B cell (primary cell): ENCODE measurements at regions not wholly inside any gene's neighbourhood (a gene's known extent, or its start where the extent isn't known, plus 50 kb on each side); places are given as distances from the start of the nearest gene placed in this dataset.

Experiments used
- ATAC-seq: fragments of 200-7000 bp; cut with Tn5 transposase; one replicate; pipeline ENCODE4 v1.10.0; 2021; ENCODE audit warnings: low read depth, mild to moderate bottlenecking, moderate number of reproducible peaks, moderate library complexity
- CTCF ChIA-PET: fragments of 350-600 bp; sonication (Branson Sonifier 250); formaldehyde crosslinking; loops from one replicate; lab custom pipeline; 2021; ENCODE audit warnings: antibody characterized with exemption, inconsistent platforms; lab: Charles Lee
- POLR2A ChIA-PET: fragments of 350-600 bp; sonication (Branson Sonifier 250); formaldehyde crosslinking; loops from one replicate; lab custom pipeline; 2021; ENCODE audit warnings: antibody characterized with exemption; lab: Charles Lee
- DNase-seq: peaks from one replicate; pipeline ENCODE4 v3.0.0; 2013
- H2AFZ ChIP-seq: 2 replicates; pipeline ENCODE4 v1.6.1; 2012; ENCODE audit warnings: mild to moderate bottlenecking, low read depth, low read length; ENCODE audit not compliant: insufficient read depth, poor library complexity, severe bottlenecking
- H3K27ac ChIP-seq, 2 donors: 1 replicate in 1 of 2; 2 replicates in 1 of 2; pipeline ENCODE4 v1.5.1; 2012 to 2013; ENCODE audit warnings: low read length in 2 of 2, mild to moderate bottlenecking in 2 of 2, moderate library complexity in 1 of 2
- H3K27me3 ChIP-seq, 4 experiments: fragments of 200-600 bp in 1 of 4; sonication (generic) in 1 of 4; replicated peaks in 1 of 4; 1 replicate in 2 of 4; 2 replicates in 2 of 4; pipeline versions ENCODE4 v1.6.1 to v1.7.0; 2013 to 2016; ENCODE audit warnings: low read length in 3 of 4, mild to moderate bottlenecking in 2 of 4, mixed read lengths in 1 of 4, moderate library complexity in 1 of 4; ENCODE audit not compliant: insufficient read depth in 4 of 4, control insufficient read depth in 3 of 4; ENCODE audit errors: control extremely low read depth in 1 of 4
- H3K36me3 ChIP-seq, 2 experiments: replicated peaks in 1 of 2; 1 replicate in 1 of 2; 2 replicates in 1 of 2; pipeline versions ENCODE4 v1.6.1 to v1.7.1; 2013; ENCODE audit warnings: low read length in 1 of 2; ENCODE audit not compliant: insufficient read depth in 2 of 2, control insufficient read depth in 1 of 2; ENCODE audit errors: control extremely low read depth in 1 of 2, extremely low read depth in 1 of 2
- H3K4me1 ChIP-seq, 2 donors: fragments of 200-600 bp in 1 of 2; sonication (generic) in 1 of 2; 1 replicate in 1 of 2; 2 replicates in 1 of 2; pipeline versions ENCODE4 v1.5.1 to v1.6.1; 2013 to 2017; ENCODE audit warnings: low read length in 2 of 2; ENCODE audit not compliant: control insufficient read depth in 2 of 2, insufficient read depth in 2 of 2
- H3K4me2 ChIP-seq: replicated peaks from 2 replicates; pipeline ENCODE3; 2012; ENCODE audit warnings: mild to moderate bottlenecking, low read depth, low read length; ENCODE audit not compliant: poor library complexity, severe bottlenecking
- H3K4me3 ChIP-seq, 5 experiments: fragments of 200-600 bp in 1 of 5; sonication (generic) in 1 of 5; 1 replicate in 3 of 5; 2 replicates in 2 of 5; pipeline versions ENCODE4 v1.5.1 to v1.7.0; 2011 to 2016; ENCODE audit warnings: low read length in 4 of 5, mild to moderate bottlenecking in 4 of 5, low read depth in 2 of 5, control low read depth in 1 of 5, moderate library complexity in 1 of 5; ENCODE audit not compliant: insufficient read depth in 1 of 5; ENCODE audit errors: control extremely low read depth in 1 of 5, extremely low read depth in 1 of 5
- H3K79me2 ChIP-seq: fragments of 200-600 bp; sonication (generic); one replicate; pipeline ENCODE4 v1.6.0; 2016; ENCODE audit warnings: low read length; ENCODE audit not compliant: control insufficient read depth, insufficient read depth
- H3K9ac ChIP-seq: fragments of 200-600 bp; sonication (generic); 2 replicates; pipeline ENCODE4 v1.6.1; 2017; ENCODE audit warnings: mild to moderate bottlenecking, low read length, moderate library complexity
- H3K9me3 ChIP-seq, 3 donors: one replicate each; pipeline versions ENCODE4 v1.6.1 to v1.7.1; 2013; ENCODE audit warnings: low read length in 2 of 3; ENCODE audit not compliant: control insufficient read depth in 2 of 3, insufficient read depth in 1 of 3; ENCODE audit errors: control extremely low read depth in 1 of 3
- H4K20me1 ChIP-seq: 2 replicates; pipeline ENCODE4 v1.6.0; 2012; ENCODE audit warnings: mild to moderate bottlenecking, low read length; ENCODE audit not compliant: insufficient read depth, control insufficient read depth, poor library complexity, severe bottlenecking
- H3K27ac Mint-ChIP-seq: one replicate; pipeline ENCODE4 v1.8.0; 2021; ENCODE audit warnings: mixed read lengths
- H3K27me3 Mint-ChIP-seq: one replicate; pipeline ENCODE4 v1.8.0; 2021; ENCODE audit warnings: mixed read lengths
- H3K4me1 Mint-ChIP-seq: one replicate; pipeline ENCODE4 v1.8.0; 2021; ENCODE audit warnings: mixed read lengths
- H3K4me3 Mint-ChIP-seq: one replicate; pipeline ENCODE4 v1.8.0; 2021; ENCODE audit warnings: mixed read lengths
- H3K9me3 Mint-ChIP-seq: one replicate; pipeline ENCODE4 v1.8.0; 2022; ENCODE audit warnings: mixed read lengths; ENCODE audit not compliant: insufficient read depth
- EZH2 ChIP-seq: IDR thresholded peaks from 2 replicates; pipeline ENCODE4 v1.6.1; 2012; ENCODE audit warnings: borderline replicate concordance, low read depth, mild to moderate bottlenecking, moderate library complexity, low read length; ENCODE audit not compliant: insufficient read depth, poor library complexity, severe bottlenecking
- WGBS: methylation state at CpG from one replicate; pipeline ENCODE4 v1.1.5; 2013; ENCODE audit warnings: missing lambda C conversion rate; ENCODE audit not compliant: insufficient coverage; 5-methylcytosine and 5-hydroxymethylcytosine counted together
- intact Hi-C: fragments of 100-400 bp; cut with micrococcal nuclease; formaldehyde crosslinking; loops from one replicate; pipeline ENCODE4 v1.10.0; 2022
- TF ChIP-seq, protein P1 (sequence below): fragments of 200-600 bp; IDR thresholded peaks from one replicate; pipeline ENCODE4 v1.8.0; 2022; ENCODE audit warnings: antibody characterized with exemption, mild to moderate bottlenecking

GRCh38 chr16:86884390-86884650 lies 306.0 kb downstream of the FOXL1 start:
- ATAC-seq, result no peak
- Histone ChIP-seq H3K4me3 (no peak overlapping the region), H3K9ac (no peak overlapping the region), H3K4me2 (no peak overlapping the region), H3K4me1 (no peaks in the 10 kb centered on the region), H3K9me3 (peaks cover 0 to 9% (median 0%) of the 10 kb centered on the region in 3 donors), H3K27me3 (peaks cover 0 to 14% (median 0%) of the 10 kb centered on the region in 4 experiments), H3K36me3 (no peaks in the 10 kb centered on the region), H3K79me2 (no peaks in the 10 kb centered on the region), H2AFZ (no peak overlapping the region), H3K27ac (no peak overlapping the region), H4K20me1 (no peaks in the 10 kb centered on the region)
- no peak for TF ChIP-seq EZH2
- TF ChIP-seq, protein P1, sequence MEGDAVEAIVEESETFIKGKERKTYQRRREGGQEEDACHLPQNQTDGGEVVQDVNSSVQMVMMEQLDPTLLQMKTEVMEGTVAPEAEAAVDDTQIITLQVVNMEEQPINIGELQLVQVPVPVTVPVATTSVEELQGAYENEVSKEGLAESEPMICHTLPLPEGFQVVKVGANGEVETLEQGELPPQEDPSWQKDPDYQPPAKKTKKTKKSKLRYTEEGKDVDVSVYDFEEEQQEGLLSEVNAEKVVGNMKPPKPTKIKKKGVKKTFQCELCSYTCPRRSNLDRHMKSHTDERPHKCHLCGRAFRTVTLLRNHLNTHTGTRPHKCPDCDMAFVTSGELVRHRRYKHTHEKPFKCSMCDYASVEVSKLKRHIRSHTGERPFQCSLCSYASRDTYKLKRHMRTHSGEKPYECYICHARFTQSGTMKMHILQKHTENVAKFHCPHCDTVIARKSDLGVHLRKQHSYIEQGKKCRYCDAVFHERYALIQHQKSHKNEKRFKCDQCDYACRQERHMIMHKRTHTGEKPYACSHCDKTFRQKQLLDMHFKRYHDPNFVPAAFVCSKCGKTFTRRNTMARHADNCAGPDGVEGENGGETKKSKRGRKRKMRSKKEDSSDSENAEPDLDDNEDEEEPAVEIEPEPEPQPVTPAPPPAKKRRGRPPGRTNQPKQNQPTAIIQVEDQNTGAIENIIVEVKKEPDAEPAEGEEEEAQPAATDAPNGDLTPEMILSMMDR, result no peak
- WGBS, result 88% methylated on average over 4 of the region's 4 CpGs
- CTCF ChIA-PET, result no interaction called here
- intact Hi-C loops, result no loop called here
- H3K27me3 Mint-ChIP-seq, result peaks cover 32% of the 10 kb centered on the region
- H3K4me3 Mint-ChIP-seq, result no peak overlapping the region
- DNase-seq, result no peak
- no peak overlapping the region for H3K27ac Mint-ChIP-seq
- H3K4me1 Mint-ChIP-seq, result no peaks in the 10 kb centered on the region
- H3K9me3 Mint-ChIP-seq, result no peaks in the 10 kb centered on the region
- POLR2A ChIA-PET, result no interaction called here

DNA sequence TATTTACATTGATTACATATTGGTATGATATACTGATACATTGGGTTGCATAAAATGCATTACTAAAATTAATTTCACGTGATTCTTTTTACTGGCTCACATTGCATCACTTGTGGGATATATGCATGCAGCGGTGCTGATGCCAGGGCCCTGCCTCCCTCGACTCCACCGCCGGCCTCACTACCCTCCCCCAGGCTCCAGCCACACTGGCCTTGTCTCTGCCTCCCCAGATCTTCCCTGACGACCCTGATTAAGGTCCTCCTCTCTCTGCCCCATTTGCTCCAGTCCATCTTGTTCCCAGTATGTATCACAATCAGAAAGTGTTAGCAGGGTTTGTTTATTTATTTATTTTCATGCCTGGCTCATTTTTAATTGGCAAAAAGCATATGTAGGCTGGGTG lies 306.8 kb downstream of the FOXL1 start:
- H3K4me3 Mint-ChIP-seq, result no peak overlapping the region
- no peaks in the 10 kb centered on the region for H3K9me3 Mint-ChIP-seq
- no peaks in the 10 kb centered on the region for H4K20me1 ChIP-seq
- H3K36me3 ChIP-seq, result no peaks in the 10 kb centered on the region
- no peak overlapping the region for H3K9ac ChIP-seq
- 93% methylated on average over 6 of the region's 6 CpGs for WGBS
- H3K79me2 ChIP-seq, result no peaks in the 10 kb centered on the region
- no peak overlapping the region for H3K27ac Mint-ChIP-seq
- no peaks in the 10 kb centered on the region for H3K4me1 ChIP-seq
- H2AFZ ChIP-seq, result no peak overlapping the region
- TF ChIP-seq EZH2, result no peak
- TF ChIP-seq, protein P1, result no peak
- no peak for ATAC-seq
- peaks cover 0 to 8% (median 0%) of the 10 kb centered on the region in 3 donors for H3K9me3 ChIP-seq
- H3K27ac ChIP-seq, result no peak overlapping the region
- intact Hi-C loops, result no loop called here
- DNase-seq, result no peak
- H3K27me3 ChIP-seq, result peaks cover 0 to 6% (median 0%) of the 10 kb centered on the region in 4 experiments
- no peak overlapping the region for H3K4me2 ChIP-seq
- H3K4me1 Mint-ChIP-seq, result no peaks in the 10 kb centered on the region
- CTCF ChIA-PET, result no interaction called here
- POLR2A ChIA-PET, result no interaction called here
- H3K4me3 ChIP-seq, result no peak overlapping the region
- peaks cover 24% of the 10 kb centered on the region for H3K27me3 Mint-ChIP-seq
